HepG2 (cell line): ENCODE measurements at regions not wholly inside any gene's neighbourhood (a gene's known extent, or its start where the extent isn't known, plus 50 kb on each side); places are given as distances from the start of the nearest gene placed in this dataset.
A peak's percentile ranks its signal among the peaks of the same experiment; 100 is the strongest.

Experiments used
- ATM ChIP-seq: fragments of 450-650 bp; IDR thresholded peaks from 2 replicates; pipeline ENCODE4 v1.7.1; 2017; ENCODE audit warnings: mild to moderate bottlenecking, borderline replicate concordance
- CBX5 ChIP-seq: sonication (generic); formaldehyde crosslinking; IDR thresholded peaks from 2 replicates; pipeline ENCODE4 v1.4.0; 2020; ENCODE audit warnings: missing genetic modification reagents, borderline replicate concordance
- CEBPG ChIP-seq: IDR thresholded peaks from 2 replicates; pipeline ENCODE4 v1.6.1; 2016
- CENPT ChIP-seq: sonication (generic); formaldehyde crosslinking; IDR thresholded peaks from 2 replicates; pipeline ENCODE4 v1.8.0; 2022; ENCODE audit warnings: low read depth, mild to moderate bottlenecking, moderate library complexity, missing genetic modification reagents
- KDM2A ChIP-seq: sonication (generic); formaldehyde crosslinking; IDR thresholded peaks from 2 replicates; pipeline ENCODE4 v1.4.0; 2020; ENCODE audit warnings: low read depth, missing genetic modification reagents, borderline replicate concordance
- MED8 ChIP-seq: sonication (generic); formaldehyde crosslinking; IDR thresholded peaks from 2 replicates; pipeline ENCODE4 v1.8.1; 2023; ENCODE audit warnings: mild to moderate bottlenecking, missing genetic modification reagents; ENCODE audit not compliant: insufficient replicate concordance
- RBFOX2 ChIP-seq: fragments of 200-400 bp; formaldehyde crosslinking; IDR thresholded peaks from 2 replicates; pipeline ENCODE4 v1.6.1; 2017; ENCODE audit warnings: low read depth, mild to moderate bottlenecking, low read length
- RFX3 ChIP-seq: IDR thresholded peaks from 2 replicates; pipeline ENCODE4 v1.6.1; 2016; ENCODE audit warnings: missing biosample characterization, missing genetic modification reagents
- SALL1 ChIP-seq: sonication (generic); formaldehyde crosslinking; IDR thresholded peaks from 2 replicates; pipeline ENCODE4 v1.8.0; 2022; ENCODE audit warnings: mild to moderate bottlenecking, missing genetic modification reagents
- SKI ChIP-seq: fragments of 450-650 bp; IDR thresholded peaks from one replicate; pipeline ENCODE4 v1.6.1; 2018; ENCODE audit warnings: mild to moderate bottlenecking; ENCODE audit not compliant: partially characterized antibody
- SNAPC4 ChIP-seq: sonication (generic); formaldehyde crosslinking; IDR thresholded peaks from 2 replicates; pipeline ENCODE4 v1.4.0; 2020; ENCODE audit warnings: mild to moderate bottlenecking, missing genetic modification reagents
- ZBTB7B ChIP-seq: sonication (generic); formaldehyde crosslinking; IDR thresholded peaks from 2 replicates; pipeline ENCODE4 v1.4.0; 2020; ENCODE audit warnings: missing genetic modification reagents
- ZNF121 ChIP-seq: sonication (generic); formaldehyde crosslinking; IDR thresholded peaks from 2 replicates; pipeline ENCODE4 v1.5.0; 2020; ENCODE audit warnings: mild to moderate bottlenecking, missing genetic modification reagents
- ZNF281 ChIP-seq: sonication (generic); formaldehyde crosslinking; IDR thresholded peaks from 2 replicates; pipeline ENCODE4 v1.4.0; 2020; ENCODE audit warnings: missing genetic modification reagents, borderline replicate concordance
- ZNF331 ChIP-seq: sonication (generic); formaldehyde crosslinking; IDR thresholded peaks from 2 replicates; pipeline ENCODE4 v1.4.0; 2020; ENCODE audit warnings: missing genetic modification reagents
- ZNF574 ChIP-seq: sonication (generic); formaldehyde crosslinking; IDR thresholded peaks from 2 replicates; pipeline ENCODE4 v1.4.0; 2020; ENCODE audit warnings: missing genetic modification reagents
- ZNF713 ChIP-seq: sonication (generic); formaldehyde crosslinking; IDR thresholded peaks from 2 replicates; pipeline ENCODE4 v1.4.0; 2020; ENCODE audit warnings: mild to moderate bottlenecking, missing genetic modification reagents
- ZNF724P ChIP-seq: sonication (generic); formaldehyde crosslinking; IDR thresholded peaks from 2 replicates; pipeline ENCODE4 v1.8.0; 2022; ENCODE audit warnings: missing genetic modification reagents, borderline replicate concordance
- TF ChIP-seq, protein P1 (sequence below): IDR thresholded peaks from 2 replicates; pipeline ENCODE4 v1.6.1; 2016; ENCODE audit warnings: mild to moderate bottlenecking, missing biosample characterization, missing genetic modification reagents

GRCh38 chr14:73786636-73787485, 64.8 kb upstream of the PTGR2 start (continued):
- TF ChIP-seq SNAPC4 (CRISPR knock-in tag) (no peak), RBFOX2 (peak; percentile 88), ZNF724P (CRISPR knock-in tag) (no peak), ZNF121 (CRISPR knock-in tag) (no peak), ZNF574 (CRISPR knock-in tag) (peak; percentile 14; the same call in 1 of the 2 replicates), ZNF713 (CRISPR knock-in tag) (no peak), CENPT (CRISPR knock-in tag) (no peak), CBX5 (no peak), SKI (peak; percentile 28), CEBPG (CRISPR knock-in tag) (no peak), ZBTB7B (CRISPR knock-in tag) (no peak; the same call in 1 of the 2 replicates), SALL1 (peak; percentile 46; the same call in 1 of the 2 replicates), ZNF331 (CRISPR knock-in tag) (no peak), RFX3 (CRISPR knock-in tag) (no peak), ATM (no peak), KDM2A (peak; percentile 41), ZNF281 (CRISPR knock-in tag) (no peak), MED8 (CRISPR knock-in tag) (no peak)
- TF ChIP-seq, protein P1, sequence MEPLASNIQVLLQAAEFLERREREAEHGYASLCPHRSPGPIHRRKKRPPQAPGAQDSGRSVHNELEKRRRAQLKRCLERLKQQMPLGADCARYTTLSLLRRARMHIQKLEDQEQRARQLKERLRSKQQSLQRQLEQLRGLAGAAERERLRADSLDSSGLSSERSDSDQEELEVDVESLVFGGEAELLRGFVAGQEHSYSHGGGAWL (CRISPR knock-in tag): no peak
